Skin of body (tissue), 2 donors: ENCODE measurements at regions not wholly inside any gene's neighbourhood (a gene's known extent, or its start where the extent isn't known, plus 50 kb on each side); places are given as distances from the start of the nearest gene placed in this dataset. TPM values are rescaled to one million over a fixed set of nuclear protein-coding genes. Genes with fewer than 3 reads are reported as not detected.
"Not testable (repeated sequence)": the region's sequence is repeated elsewhere in the genome, so short reads cannot be mapped to it uniquely, and the experiment has no call there.

Experiments
- DNase-seq: peaks from one replicate; lab custom pipeline; 2025; lab: John Stamatoyannopoulos, UW
- small RNA-seq: library from RNA; depleted of rRNA; stranded (forward); fragments of <200 nt; gene quantifications from one replicate; pipeline ENCODE3, GENCODE V24; 2014; ENCODE audit warnings: low replicate concordance

DNA sequence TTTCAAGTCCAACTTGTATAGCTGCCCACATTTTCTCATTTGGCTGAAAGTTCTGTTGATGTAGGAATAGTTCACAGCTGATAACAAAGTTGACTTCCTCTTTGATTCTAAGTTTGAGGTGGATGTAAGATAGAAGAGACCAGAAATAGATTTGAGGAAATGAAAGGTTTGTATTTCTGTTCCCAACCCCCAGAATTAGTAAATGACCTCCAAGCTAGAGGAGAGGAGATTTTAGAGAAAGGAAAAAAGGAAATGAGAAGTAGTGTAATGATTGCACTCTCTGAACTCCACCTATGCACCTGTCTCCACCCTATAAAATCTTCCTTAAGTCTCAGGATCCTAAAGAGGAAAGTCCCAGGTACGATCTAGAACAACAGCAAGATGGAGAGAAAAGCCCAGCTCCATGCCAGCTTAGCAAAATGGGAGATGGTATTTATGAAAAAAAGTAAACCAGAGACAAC is 130.4 kb upstream of the POC5 start:
- DNase-seq, result no peak

DNA sequence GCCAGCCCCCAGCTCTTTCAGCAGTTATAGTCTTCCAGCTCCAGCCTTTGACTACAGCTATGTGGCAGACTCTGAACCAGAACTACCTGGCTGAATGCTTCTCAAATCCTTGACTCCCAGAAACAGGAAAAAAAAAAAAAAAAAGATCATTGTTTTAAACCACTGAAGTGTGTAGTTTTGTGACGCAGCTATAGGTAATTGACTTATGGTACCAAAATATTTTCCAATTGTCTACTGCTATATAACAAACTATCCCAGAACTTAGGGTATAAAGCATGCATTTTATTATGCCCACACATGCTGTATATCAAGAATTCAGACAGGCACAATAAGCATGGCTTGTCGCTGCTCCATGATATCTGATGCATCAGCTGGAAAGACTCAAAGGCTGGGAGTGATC is 127.1 kb upstream of the POC5 start:
- no peak for DNase-seq

DNA sequence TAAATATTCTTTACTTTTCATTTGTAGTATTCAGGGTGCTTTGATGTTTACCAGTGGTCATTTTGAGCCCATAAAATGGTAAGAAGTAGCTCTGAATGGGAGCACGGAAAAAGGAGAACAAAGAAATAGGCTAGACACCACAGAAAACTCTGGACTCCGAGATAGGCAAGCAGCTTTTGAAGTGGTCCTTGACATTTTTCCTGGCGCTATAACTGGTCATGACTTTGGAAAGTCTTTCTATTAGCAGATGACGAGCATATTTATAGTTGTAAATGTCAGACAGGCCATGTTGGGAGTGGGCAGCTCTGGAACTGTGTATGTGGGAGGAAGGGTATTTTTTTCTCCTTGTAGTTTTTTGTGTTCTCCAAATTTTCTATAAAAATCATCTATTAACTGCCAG is 126.1 kb upstream of the POC5 start:
- DNase-seq, result no peak

DNA sequence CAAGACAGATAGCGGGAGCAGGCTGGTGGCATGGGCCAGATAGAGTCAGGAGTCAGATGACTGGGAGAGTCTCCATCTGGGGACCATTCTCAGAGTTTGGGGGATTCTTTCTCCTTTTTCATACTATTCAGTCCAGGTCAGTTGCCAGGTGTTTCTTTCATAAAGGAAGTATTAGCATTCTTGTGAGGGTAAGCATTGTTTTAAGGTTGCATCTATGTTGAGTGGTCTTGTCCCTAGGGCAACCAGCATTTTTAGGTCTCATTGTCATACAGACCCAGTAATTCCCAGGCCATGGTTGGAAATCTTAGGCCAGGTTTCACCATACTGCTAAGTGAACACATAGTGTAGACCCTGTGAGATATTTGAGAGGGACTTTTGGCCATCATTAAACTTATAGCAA is 122.3 kb upstream of the POC5 start:
- no peak for DNase-seq

DNA sequence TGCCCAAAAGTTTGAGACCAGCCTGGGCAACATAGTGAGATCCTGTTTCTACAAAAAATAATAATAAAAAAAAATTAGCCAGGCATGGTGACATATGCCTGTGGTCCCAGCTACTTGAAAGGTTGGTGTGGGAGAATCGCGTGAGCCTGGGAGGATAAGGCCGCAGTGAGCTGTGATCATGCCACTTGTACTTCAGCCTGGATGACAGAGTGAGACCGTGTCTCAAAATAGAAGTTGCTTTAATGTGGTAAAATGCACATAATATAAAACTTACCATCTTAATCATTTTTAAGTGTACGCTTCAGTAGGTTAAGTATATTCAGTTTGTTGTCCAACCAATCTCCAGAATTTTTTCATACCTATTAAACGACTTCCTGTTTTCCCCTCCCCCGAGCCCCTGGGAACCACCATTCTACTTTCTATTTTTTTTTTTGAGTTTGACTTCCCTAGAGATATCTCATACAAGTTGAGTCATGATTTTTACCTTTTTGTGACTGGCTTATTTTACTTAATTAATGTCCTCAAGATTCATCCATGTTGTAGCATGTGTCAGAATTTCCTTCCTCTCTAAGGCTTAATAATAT is 120.1 kb upstream of the POC5 start:
- DNase-seq, result no peak

DNA sequence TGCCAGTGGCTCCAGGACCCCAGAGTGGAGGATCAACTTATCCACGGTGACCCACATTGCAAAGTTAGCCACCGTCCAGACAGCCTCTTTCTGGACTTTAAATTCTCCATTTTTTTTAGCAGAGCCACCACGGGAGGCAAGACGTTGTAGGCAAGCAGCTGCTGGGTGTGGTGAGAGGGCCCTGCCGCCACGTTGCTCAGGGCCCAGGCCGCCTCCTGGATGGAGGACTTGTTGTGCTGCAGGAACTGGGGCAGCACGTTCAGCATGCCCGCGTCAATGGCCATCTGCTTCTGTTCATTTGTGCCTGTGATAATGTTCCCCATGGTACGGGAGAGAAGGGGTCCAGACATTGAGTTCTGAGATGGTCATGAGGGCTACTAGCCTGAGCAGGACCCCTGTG is 114.3 kb upstream of the POC5 start:
- DNase-seq, result no peak

DNA sequence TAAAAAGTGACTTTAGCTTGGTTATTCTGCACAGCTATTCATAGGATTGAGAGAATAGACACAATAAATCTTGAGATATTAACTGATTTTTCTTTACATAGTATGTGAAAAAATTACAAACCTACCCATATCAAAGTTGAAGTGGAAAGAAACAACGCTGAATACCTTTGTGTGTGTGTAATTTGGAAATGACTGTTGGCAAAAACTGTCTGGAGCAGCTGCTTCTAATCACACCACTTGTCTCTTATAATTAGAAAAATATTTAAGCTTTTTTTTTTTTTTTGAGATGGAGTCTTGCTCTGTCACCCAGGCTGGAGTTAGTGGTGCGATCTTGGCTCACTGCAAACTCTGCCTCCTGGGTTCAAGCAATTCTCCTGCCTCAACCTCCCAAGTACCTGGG is 110.8 kb upstream of the POC5 start:
- DNase-seq, result peak; percentile 47

DNA sequence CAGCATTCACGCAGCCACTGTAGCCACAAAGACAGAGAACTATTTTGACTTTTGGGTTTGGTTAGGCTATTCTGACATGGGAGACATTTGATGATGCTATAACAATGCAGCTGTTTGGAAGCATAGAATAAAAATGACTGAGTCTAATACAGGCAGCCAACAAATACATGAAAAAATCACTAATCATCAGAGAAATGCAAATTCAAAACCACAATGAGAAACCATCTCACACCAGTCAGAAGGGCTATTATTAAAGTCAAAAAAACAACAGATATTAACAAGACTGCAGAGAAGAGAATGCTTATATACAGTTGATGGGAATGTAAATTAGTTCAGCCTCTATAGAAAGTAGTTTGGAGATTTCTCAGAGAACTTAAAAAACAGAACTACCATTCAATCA is 107.1 kb upstream of the POC5 start:
- no peak for DNase-seq

DNA sequence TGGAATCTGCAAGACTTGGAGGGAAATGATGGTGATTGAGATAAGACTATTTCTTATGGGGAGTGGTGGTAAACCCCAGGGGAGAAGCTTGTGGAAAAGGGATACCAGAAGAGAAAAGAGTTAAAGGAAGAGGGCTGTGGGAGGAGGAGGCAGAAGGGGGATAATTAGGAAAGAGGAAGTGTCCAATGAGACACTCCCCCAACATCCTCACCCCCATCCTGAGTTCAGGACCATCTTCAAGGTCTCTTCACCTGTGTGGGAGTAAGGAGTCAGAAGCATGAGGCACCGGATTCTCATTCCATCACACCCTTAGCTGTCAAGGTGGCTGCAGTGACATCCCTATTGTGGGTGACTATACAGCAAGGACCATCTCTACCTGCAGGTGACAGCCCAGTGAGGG is 106.6 kb upstream of the POC5 start:
- DNase-seq, result no peak

DNA sequence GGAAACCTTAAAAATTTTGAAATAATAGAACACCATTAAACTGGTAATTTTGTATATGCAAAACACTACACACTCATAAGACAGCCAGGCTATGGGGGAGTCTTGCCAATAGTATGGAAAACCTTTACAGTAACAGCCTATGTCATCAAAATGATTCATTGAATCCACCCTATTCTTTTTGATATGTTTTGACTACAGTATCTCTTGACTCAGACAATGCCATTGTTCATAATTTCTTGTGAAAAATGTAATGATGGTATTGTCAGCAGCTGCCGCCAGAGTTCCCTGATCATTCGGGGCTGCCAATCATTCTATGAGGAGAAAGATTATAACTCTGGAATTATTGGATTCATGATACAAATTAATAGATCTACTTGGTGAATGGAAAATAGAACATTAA is 101.4 kb upstream of the POC5 start:
- DNase-seq, result no peak

DNA sequence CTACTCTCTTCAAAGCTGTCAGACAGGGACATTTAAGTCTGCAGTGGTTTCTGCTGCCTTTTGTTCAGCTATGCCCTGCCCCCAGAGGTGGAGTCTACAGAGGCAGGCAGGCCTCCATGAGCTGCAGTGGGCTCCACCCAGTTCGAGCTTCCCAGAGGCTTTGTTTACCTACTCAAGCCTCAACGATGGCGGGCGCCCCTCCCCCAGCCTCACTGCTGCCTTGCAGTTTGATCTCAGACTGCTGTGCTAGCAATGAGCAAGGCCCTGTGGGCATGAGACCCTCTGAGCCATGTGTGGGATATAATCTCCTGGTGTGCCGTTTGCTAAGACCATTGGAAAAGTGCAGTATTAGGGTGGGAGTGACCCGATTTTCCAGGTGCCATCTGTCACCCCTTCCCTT is 82.5 kb upstream of the POC5 start:
- not testable (repeated sequence) for DNase-seq

DNA sequence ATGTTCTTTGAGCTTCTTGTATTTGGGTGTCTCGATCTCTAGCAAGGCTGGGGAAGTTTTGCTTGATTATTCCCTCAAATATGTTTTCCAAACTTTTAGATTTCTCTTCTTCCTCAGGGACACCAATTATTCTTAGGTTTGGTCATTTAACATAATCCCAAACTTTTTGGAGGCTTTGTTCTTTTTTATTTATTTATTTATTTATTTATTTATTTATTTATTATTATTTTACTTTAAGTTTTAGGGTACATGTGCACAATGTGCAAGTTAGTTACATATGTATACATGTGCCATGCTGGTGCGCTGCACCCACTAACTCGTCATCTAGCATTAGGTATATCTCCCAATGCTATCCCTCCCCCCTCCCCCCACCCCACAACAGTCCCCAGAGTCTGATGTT is 52.1 kb upstream of the POC5 start:
- DNase-seq, result not testable (repeated sequence)

Small RNAs in the stretch of these regions (small RNA-seq; reads per million reads assigned to genes)
- not detected for gene AC108120.2
